ENCODE measurements at regions not wholly inside any gene's neighbourhood (a gene's known extent, or its start where the extent isn't known, plus 50 kb on each side); places are given as distances from the start of the nearest gene placed in this dataset.
A peak's percentile ranks its signal among the peaks of the same experiment; 100 is the strongest.

DNA sequence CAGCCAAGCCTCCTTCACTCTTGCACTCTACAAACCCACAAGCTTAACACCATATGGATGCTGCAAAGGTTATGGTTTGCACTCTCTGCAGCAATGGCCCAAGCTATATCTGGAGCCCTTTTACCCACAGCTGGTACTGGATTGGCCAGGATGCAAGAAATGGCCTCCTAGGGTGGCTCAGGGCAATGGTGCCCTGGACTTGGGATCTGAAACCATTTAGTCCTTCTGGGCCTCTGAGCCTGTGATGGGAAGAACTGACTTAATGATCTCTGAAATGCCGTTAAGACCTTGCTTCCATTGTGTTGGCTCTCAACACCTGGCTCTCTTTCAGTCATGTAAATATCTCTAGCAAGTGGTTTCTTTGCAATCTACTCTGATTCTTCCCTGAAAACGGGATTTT is 626.0 kb downstream of the KCTD8 start:
- ATAC-seq (ENCODE audit: low read depth) (no peak), DNase-seq (ENCODE audit: low spot score) (no peak)

DNA sequence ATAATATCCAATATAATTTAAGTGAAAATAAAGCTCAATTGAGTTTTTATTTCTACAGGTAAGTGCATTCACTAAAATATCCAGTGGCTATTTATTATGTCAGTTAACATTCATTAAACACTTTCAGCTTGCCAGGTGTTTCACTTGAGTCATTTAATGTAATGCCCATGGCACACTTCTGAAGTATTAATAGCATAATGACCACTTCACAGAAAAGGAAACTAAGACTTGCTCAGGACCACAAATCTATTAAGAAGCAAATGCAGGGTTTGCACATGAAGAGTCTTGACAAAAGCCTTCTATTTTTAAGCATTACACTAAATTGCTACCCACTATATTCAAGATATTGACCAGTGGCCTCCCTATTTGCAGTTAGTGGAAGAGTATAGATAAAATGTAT is 612.7 kb downstream of the KCTD8 start:
- TF ChIP-seq, protein P1, sequence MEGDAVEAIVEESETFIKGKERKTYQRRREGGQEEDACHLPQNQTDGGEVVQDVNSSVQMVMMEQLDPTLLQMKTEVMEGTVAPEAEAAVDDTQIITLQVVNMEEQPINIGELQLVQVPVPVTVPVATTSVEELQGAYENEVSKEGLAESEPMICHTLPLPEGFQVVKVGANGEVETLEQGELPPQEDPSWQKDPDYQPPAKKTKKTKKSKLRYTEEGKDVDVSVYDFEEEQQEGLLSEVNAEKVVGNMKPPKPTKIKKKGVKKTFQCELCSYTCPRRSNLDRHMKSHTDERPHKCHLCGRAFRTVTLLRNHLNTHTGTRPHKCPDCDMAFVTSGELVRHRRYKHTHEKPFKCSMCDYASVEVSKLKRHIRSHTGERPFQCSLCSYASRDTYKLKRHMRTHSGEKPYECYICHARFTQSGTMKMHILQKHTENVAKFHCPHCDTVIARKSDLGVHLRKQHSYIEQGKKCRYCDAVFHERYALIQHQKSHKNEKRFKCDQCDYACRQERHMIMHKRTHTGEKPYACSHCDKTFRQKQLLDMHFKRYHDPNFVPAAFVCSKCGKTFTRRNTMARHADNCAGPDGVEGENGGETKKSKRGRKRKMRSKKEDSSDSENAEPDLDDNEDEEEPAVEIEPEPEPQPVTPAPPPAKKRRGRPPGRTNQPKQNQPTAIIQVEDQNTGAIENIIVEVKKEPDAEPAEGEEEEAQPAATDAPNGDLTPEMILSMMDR (IDR thresholded peaks at IDR 0.05; ENCODE audit: poor library complexity, severe bottlenecking), result no peak
- H3K27ac ChIP-seq (ENCODE audit: poor library complexity, severe bottlenecking), result no peak overlapping the region
- DNase-seq (ENCODE audit: low spot score) (no peak), ATAC-seq (ENCODE audit: low read depth) (no peak)
- H3K4me3 ChIP-seq (ENCODE audit: severe bottlenecking), result no peak overlapping the region
- no peaks in the 10 kb centered on the region for H3K27me3 ChIP-seq (ENCODE audit: insufficient read depth, poor library complexity, severe bottlenecking)
- no peaks in the 10 kb centered on the region for H3K36me3 ChIP-seq (ENCODE audit: low read depth)
- H3K4me1 ChIP-seq (ENCODE audit: insufficient read depth, poor library complexity, severe bottlenecking), result no peaks in the 10 kb centered on the region
- no peaks in the 10 kb centered on the region for H3K9me3 ChIP-seq (ENCODE audit: severe bottlenecking)

More for the DNA sequence above, 626.0 kb downstream of the KCTD8 start:
- TF ChIP-seq, protein P1 (IDR thresholded peaks at IDR 0.05; ENCODE audit: poor library complexity, severe bottlenecking), result no peak
- no peaks in the 10 kb centered on the region for H3K9me3 ChIP-seq (ENCODE audit: severe bottlenecking)
- H3K36me3 ChIP-seq (ENCODE audit: low read depth), result no peaks in the 10 kb centered on the region
- no peaks in the 10 kb centered on the region for H3K4me1 ChIP-seq (ENCODE audit: insufficient read depth, poor library complexity, severe bottlenecking)
- no peak overlapping the region for H3K27ac ChIP-seq (ENCODE audit: poor library complexity, severe bottlenecking)
- H3K4me3 ChIP-seq (ENCODE audit: severe bottlenecking), result no peak overlapping the region
- no peaks in the 10 kb centered on the region for H3K27me3 ChIP-seq (ENCODE audit: insufficient read depth, poor library complexity, severe bottlenecking)

DNA sequence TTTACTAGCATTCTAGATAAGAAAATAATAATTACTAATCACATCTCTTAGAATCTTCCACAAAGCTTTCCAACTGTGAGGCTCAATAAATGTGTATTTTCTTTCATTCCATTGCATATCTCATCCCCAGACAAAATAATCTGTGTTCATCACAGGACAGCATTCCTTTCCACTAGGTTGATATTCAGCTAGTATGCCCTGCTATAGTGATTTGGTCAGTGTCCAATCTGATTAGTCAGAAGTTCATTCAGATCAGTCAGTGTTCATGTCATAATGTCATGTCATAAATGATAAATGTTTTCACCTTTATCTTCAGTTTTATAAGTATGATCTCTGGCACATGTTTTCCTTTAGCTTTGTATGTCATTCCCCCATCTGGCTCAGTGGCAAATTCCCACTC is 611.4 kb downstream of the KCTD8 start:
- H3K9me3 ChIP-seq (ENCODE audit: severe bottlenecking), result no peaks in the 10 kb centered on the region
- no peaks in the 10 kb centered on the region for H3K27me3 ChIP-seq (ENCODE audit: insufficient read depth, poor library complexity, severe bottlenecking)
- H3K4me3 ChIP-seq (ENCODE audit: severe bottlenecking), result no peak overlapping the region
- no peak for DNase-seq (ENCODE audit: low spot score)
- H3K4me1 ChIP-seq (ENCODE audit: insufficient read depth, poor library complexity, severe bottlenecking), result no peaks in the 10 kb centered on the region
- TF ChIP-seq, protein P1 (IDR thresholded peaks at IDR 0.05; ENCODE audit: poor library complexity, severe bottlenecking), result no peak
- H3K36me3 ChIP-seq (ENCODE audit: low read depth), result no peaks in the 10 kb centered on the region
- H3K27ac ChIP-seq (ENCODE audit: poor library complexity, severe bottlenecking), result no peak overlapping the region
- ATAC-seq (ENCODE audit: low read depth), result peak; percentile 29; the same call in 1 of the 3 replicates

DNA sequence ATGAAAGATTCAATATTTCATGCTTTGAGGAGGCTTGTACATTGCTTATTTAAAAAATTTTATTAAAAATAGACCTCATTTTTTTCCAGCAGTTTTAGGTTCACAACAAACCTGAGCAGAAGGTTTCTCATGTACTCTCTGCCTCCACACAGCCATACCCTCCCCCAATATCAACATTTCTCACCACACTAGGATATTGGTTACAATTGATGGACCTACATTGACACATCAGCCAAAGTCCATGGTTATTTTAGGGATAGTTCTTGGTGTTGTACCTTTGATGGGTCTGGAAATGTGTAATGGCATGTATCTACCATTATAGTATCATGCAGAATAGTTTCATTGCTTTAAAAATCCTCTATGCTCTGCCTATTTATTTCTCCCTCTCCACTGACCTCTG is 611.0 kb downstream of the KCTD8 start:
- Histone ChIP-seq H3K9me3 (ENCODE audit: severe bottlenecking) (no peaks in the 10 kb centered on the region), H3K27me3 (ENCODE audit: insufficient read depth, poor library complexity, severe bottlenecking) (no peaks in the 10 kb centered on the region), H3K4me1 (ENCODE audit: insufficient read depth, poor library complexity, severe bottlenecking) (no peaks in the 10 kb centered on the region), H3K27ac (ENCODE audit: poor library complexity, severe bottlenecking) (no peak overlapping the region), H3K4me3 (ENCODE audit: severe bottlenecking) (no peak overlapping the region), H3K36me3 (ENCODE audit: low read depth) (no peaks in the 10 kb centered on the region)
- no peak for DNase-seq (ENCODE audit: low spot score)
- ATAC-seq (ENCODE audit: low read depth), result no peak
- TF ChIP-seq, protein P1 (IDR thresholded peaks at IDR 0.05; ENCODE audit: poor library complexity, severe bottlenecking), result no peak

DNA sequence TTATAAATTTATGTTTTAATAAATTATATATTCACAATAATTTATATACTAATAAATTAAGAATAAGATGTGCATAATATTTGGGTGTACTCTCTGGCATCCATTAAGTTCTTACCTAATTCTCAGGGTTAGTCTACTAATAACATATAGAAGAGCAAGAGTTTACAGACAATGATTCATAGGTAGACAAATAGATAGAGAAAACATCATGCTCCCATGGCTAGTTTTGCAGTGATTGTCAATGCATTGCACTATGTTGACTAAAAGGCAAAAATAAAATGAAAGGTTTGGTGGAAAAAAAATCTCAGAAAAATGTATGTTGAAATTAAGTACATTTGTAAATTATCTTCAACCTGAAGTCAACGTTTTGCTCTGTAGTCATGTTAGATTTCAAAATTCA is 606.0 kb downstream of the KCTD8 start:
- DNase-seq (ENCODE audit: low spot score), result no peak
- Histone ChIP-seq H3K4me3 (ENCODE audit: severe bottlenecking) (no peak overlapping the region), H3K27me3 (ENCODE audit: insufficient read depth, poor library complexity, severe bottlenecking) (no peaks in the 10 kb centered on the region), H3K27ac (ENCODE audit: poor library complexity, severe bottlenecking) (no peak overlapping the region), H3K4me1 (ENCODE audit: insufficient read depth, poor library complexity, severe bottlenecking) (no peaks in the 10 kb centered on the region), H3K36me3 (ENCODE audit: low read depth) (no peaks in the 10 kb centered on the region), H3K9me3 (ENCODE audit: severe bottlenecking) (no peaks in the 10 kb centered on the region)
- ATAC-seq (ENCODE audit: low read depth), result no peak
- TF ChIP-seq, protein P1 (IDR thresholded peaks at IDR 0.05; ENCODE audit: poor library complexity, severe bottlenecking), result no peak
